Loucy (cell line): ENCODE measurements at regions not wholly inside any gene's neighbourhood (a gene's known extent, or its start where the extent isn't known, plus 50 kb on each side); places are given as distances from the start of the nearest gene placed in this dataset.

ENCODE experiments used
- CTCF ChIP-seq: fragments of 200-600 bp; sonication (generic); conservative IDR thresholded peaks from 2 replicates; pipeline ENCODE4 v1.5.1; 2014; ENCODE audit warnings: mild to moderate bottlenecking, antibody characterized with exemption, low read length
- EZH2phosphoT487 ChIP-seq: fragments of 200-600 bp; IDR thresholded peaks from 2 replicates; pipeline ENCODE4 v1.6.1; 2018; ENCODE audit warnings: antibody characterized with exemption, mild to moderate bottlenecking, moderate library complexity, borderline replicate concordance

- TF ChIP-seq CTCF (no peak), EZH2phosphoT487 (no peak)
Measured at GRCh38 chr3:34179716-34180115, 381.3 kb downstream of the PDCD6IP start.
